HepG2 (cell line): ENCODE measurements at regions not wholly inside any gene's neighbourhood (a gene's known extent, or its start where the extent isn't known, plus 50 kb on each side); places are given as distances from the start of the nearest gene placed in this dataset.

Experiments used
- ATAC-seq: fragments of 200-7000 bp; cut with Tn5 transposase; 3 replicates; pipeline ENCODE4 v1.9.1; 2020; ENCODE audit warnings: mild to moderate bottlenecking, moderate library complexity
- BruUV-seq: library from RNA; stranded (reverse); fragments of 400-500 nt; replicated peaks from 2 replicates; lab custom pipeline; 2021; lab: Mats Ljungman, UMichigan
- CTCF ChIA-PET: fragments of 300-600 bp; formaldehyde crosslinking; extraction: SDS; loops from one replicate; lab custom pipeline; 2021; ENCODE audit warnings: low total read pairs, inconsistent platforms, low intra/inter-chr PET ratio; lab: Yijun Ruan, JAX
- POLR2A ChIA-PET: fragments of 350-600 bp; sonication (Branson Sonifier 250); formaldehyde crosslinking; loops from one replicate; lab custom pipeline; 2020; ENCODE audit warnings: antibody characterized with exemption, inconsistent platforms; lab: Yijun Ruan, JAX
- DNase-seq: peaks from one replicate; pipeline ENCODE4 v3.0.0-alpha.2; 2015; ENCODE audit warnings: low spot score
- FAIRE-seq: peaks from 3 replicates; lab custom pipeline; 2011; peaks lifted over from hg19 to GRCh38; lab: Jason Lieb, UNC
- H2AFZ ChIP-seq: one replicate; pipeline ENCODE4 v1.6.1; 2011; ENCODE audit warnings: low read length, inconsistent platforms
- H3K27ac ChIP-seq: fragments of 300-600 bp; 3 replicates; pipeline ENCODE4 v1.8.0; 2011; ENCODE audit warnings: mixed run types, mild to moderate bottlenecking, mixed read lengths, low read length, inconsistent platforms; ENCODE audit not compliant: insufficient read depth; ENCODE audit errors: extremely low read length
- H3K27me3 ChIP-seq, 2 experiments: fragments of 200-600 bp in 1 of 2; 2 replicates in 1 of 2; 3 replicates in 1 of 2; pipeline versions ENCODE4 v1.6.0 to v1.8.0; 2011; ENCODE audit warnings: low read length in 2 of 2, mild to moderate bottlenecking in 2 of 2, moderate library complexity in 2 of 2, inconsistent platforms in 1 of 2; ENCODE audit not compliant: insufficient read depth in 2 of 2, control insufficient read depth in 1 of 2
- H3K36me3 ChIP-seq, 2 experiments: fragments of 200-600 bp in 1 of 2; replicated peaks in 1 of 2; 2 replicates in 1 of 2; 3 replicates in 1 of 2; pipeline versions ENCODE4 v1.5.1 to v1.8.0; 2011; ENCODE audit warnings: low read length in 2 of 2, inconsistent platforms in 1 of 2; ENCODE audit not compliant: insufficient read depth in 2 of 2, control insufficient read depth in 1 of 2
- H3K4me1 ChIP-seq: 2 replicates; pipeline ENCODE4 v1.5.1; 2012; ENCODE audit warnings: low read length, inconsistent platforms; ENCODE audit not compliant: insufficient read depth
- H3K4me2 ChIP-seq: 2 replicates; pipeline ENCODE4 v1.6.0; 2011; ENCODE audit warnings: low read depth, low read length, inconsistent platforms
- H3K4me3 ChIP-seq, 3 experiments: fragments of 200-600 bp in 1 of 3; sonication (generic), shearing (Covaris generic) in 1 of 3; replicated peaks in 1 of 3; 2 replicates each; pipeline ENCODE4 v1.5.1; 2011 to 2016; ENCODE audit warnings: low read length in 3 of 3, inconsistent platforms in 2 of 3, low read depth in 2 of 3, mild to moderate bottlenecking in 2 of 3, control low read depth in 1 of 3, mixed read lengths in 1 of 3; ENCODE audit not compliant: insufficient read depth in 1 of 3
- H3K79me2 ChIP-seq: one replicate; pipeline ENCODE4 v1.6.1; 2011; ENCODE audit warnings: low read length, inconsistent platforms; ENCODE audit not compliant: insufficient read depth
- H3K9ac ChIP-seq: 2 replicates; pipeline ENCODE4 v1.6.0; 2011; ENCODE audit warnings: mild to moderate bottlenecking, low read depth, low read length, inconsistent platforms; ENCODE audit not compliant: insufficient read depth
- H3K9me3 ChIP-seq: 2 replicates; pipeline ENCODE4 v1.5.1; 2012; ENCODE audit warnings: mild to moderate bottlenecking, low read length
- H4K20me1 ChIP-seq: 2 replicates; pipeline ENCODE4 v1.6.0; 2011; ENCODE audit warnings: inconsistent platforms, mild to moderate bottlenecking, low read length, moderate library complexity; ENCODE audit not compliant: insufficient read depth
- KDM1A ChIP-seq: IDR thresholded peaks from 2 replicates; pipeline ENCODE4 v1.6.1; 2016; ENCODE audit warnings: missing compliant biosample characterization
- PITX1 ChIP-seq: sonication (generic); formaldehyde crosslinking; IDR thresholded peaks from 2 replicates; pipeline ENCODE4 v1.5.1; 2020; ENCODE audit warnings: mild to moderate bottlenecking, missing genetic modification reagents
- THAP11 ChIP-seq: IDR thresholded peaks from 2 replicates; pipeline ENCODE4 v1.6.1; 2016; ENCODE audit warnings: missing biosample characterization, missing genetic modification reagents
- WGBS: methylation state at CpG from one replicate; pipeline ENCODE4 v1.1.6; 2017; ENCODE audit warnings: low lambda C conversion rate; 5-methylcytosine and 5-hydroxymethylcytosine counted together
- in situ Hi-C: cut with HindIII; loops from 2 replicates; pipeline ENCODE4 v1.10.0; 2017; ENCODE audit warnings: low pct_unique_long_range_greater_than_20kb; ENCODE audit not compliant: extremely low pct_ligation_motif_present
- intact Hi-C: fragments of 100-400 bp; cut with micrococcal nuclease; formaldehyde crosslinking; loops from one replicate; pipeline ENCODE4 v1.10.0; 2022; ENCODE audit not compliant: unreplicated experiment
- TF ChIP-seq, protein P1 (sequence below): sonication (generic); formaldehyde crosslinking; IDR thresholded peaks from 2 replicates; pipeline ENCODE4 v1.5.0; 2020; ENCODE audit warnings: missing genetic modification reagents
- TF ChIP-seq, protein P2 (sequence below): sonication (generic); formaldehyde crosslinking; IDR thresholded peaks from 2 replicates; pipeline ENCODE4 v1.5.0; 2020; ENCODE audit warnings: mild to moderate bottlenecking, missing genetic modification reagents
- TF ChIP-seq, protein P3 (sequence below): sonication (generic); formaldehyde crosslinking; IDR thresholded peaks from one replicate; pipeline ENCODE4 v1.5.1; 2020; ENCODE audit warnings: mild to moderate bottlenecking, missing genetic modification reagents; ENCODE audit errors: not compliant biosample characterization
- TF ChIP-seq, protein P4 (sequence below): sonication (generic); formaldehyde crosslinking; IDR thresholded peaks from 2 replicates; pipeline ENCODE4 v1.8.1; 2023; ENCODE audit warnings: mild to moderate bottlenecking, inconsistent platforms, moderate library complexity, missing genetic modification reagents, borderline replicate concordance
- TF ChIP-seq, protein P5 (sequence below): sonication (generic); formaldehyde crosslinking; IDR thresholded peaks from 2 replicates; pipeline ENCODE4 v1.4.0; 2020; ENCODE audit warnings: low read depth, missing genetic modification reagents

DNA sequence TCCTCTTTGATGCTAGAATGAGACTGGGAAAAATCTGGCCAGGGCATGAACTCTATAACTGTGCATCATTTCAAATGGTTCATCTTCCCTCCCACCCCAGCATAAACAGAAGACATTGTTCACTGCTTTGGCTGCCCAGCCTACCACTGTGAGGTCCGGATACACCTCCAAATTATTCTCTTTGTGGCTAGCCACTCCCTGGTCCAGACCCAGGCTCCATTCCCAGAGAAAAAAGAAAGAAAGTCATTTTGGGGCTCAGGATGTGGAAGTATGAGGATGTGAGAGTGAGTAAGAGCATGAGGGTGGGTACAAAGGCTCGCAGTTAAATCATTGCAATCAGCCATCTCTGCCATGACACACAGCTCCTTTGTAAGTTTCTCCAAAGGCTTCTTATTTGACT, 559.2 kb downstream of the PSAT1 start:
- Histone ChIP-seq H3K4me1 (no peaks in the 10 kb centered on the region), H3K9ac (no peak overlapping the region), H4K20me1 (no peaks in the 10 kb centered on the region), H2AFZ (no peak overlapping the region), H3K36me3 (no peaks in the 10 kb centered on the region), H3K27me3 (peaks cover 0 to 6% of the 10 kb centered on the region in 2 experiments; a peak in 1 of 5 replicates), H3K27ac (no peak overlapping the region), H3K4me3 (no peak overlapping the region), H3K9me3 (no peaks in the 10 kb centered on the region), H3K79me2 (no peaks in the 10 kb centered on the region), H3K4me2 (no peak overlapping the region)
- in situ Hi-C loops: no loop called here
- intact Hi-C loops: no loop called here
- no TSS peak for BruUV-seq
- WGBS: 3% methylated on average over 2 of the region's 2 CpGs
- FAIRE-seq: no peak
- ChIA-PET POLR2A (no interaction called here), CTCF (no interaction called here)
- DNase-seq: no peak
- ATAC-seq: no peak
- TF ChIP-seq KDM1A (CRISPR knock-in tag) (no peak), THAP11 (CRISPR knock-in tag) (no peak), PITX1 (no peak)
- TF ChIP-seq, protein P1, sequence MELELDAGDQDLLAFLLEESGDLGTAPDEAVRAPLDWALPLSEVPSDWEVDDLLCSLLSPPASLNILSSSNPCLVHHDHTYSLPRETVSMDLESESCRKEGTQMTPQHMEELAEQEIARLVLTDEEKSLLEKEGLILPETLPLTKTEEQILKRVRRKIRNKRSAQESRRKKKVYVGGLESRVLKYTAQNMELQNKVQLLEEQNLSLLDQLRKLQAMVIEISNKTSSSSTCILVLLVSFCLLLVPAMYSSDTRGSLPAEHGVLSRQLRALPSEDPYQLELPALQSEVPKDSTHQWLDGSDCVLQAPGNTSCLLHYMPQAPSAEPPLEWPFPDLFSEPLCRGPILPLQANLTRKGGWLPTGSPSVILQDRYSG (CRISPR knock-in tag): no peak
- TF ChIP-seq, protein P2, sequence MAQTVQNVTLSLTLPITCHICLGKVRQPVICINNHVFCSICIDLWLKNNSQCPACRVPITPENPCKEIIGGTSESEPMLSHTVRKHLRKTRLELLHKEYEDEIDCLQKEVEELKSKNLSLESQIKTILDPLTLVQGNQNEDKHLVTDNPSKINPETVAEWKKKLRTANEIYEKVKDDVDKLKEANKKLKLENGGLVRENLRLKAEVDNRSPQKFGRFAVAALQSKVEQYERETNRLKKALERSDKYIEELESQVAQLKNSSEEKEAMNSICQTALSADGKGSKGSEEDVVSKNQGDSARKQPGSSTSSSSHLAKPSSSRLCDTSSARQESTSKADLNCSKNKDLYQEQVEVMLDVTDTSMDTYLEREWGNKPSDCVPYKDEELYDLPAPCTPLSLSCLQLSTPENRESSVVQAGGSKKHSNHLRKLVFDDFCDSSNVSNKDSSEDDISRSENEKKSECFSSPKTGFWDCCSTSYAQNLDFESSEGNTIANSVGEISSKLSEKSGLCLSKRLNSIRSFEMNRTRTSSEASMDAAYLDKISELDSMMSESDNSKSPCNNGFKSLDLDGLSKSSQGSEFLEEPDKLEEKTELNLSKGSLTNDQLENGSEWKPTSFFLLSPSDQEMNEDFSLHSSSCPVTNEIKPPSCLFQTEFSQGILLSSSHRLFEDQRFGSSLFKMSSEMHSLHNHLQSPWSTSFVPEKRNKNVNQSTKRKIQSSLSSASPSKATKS: no peak
- TF ChIP-seq, protein P3, sequence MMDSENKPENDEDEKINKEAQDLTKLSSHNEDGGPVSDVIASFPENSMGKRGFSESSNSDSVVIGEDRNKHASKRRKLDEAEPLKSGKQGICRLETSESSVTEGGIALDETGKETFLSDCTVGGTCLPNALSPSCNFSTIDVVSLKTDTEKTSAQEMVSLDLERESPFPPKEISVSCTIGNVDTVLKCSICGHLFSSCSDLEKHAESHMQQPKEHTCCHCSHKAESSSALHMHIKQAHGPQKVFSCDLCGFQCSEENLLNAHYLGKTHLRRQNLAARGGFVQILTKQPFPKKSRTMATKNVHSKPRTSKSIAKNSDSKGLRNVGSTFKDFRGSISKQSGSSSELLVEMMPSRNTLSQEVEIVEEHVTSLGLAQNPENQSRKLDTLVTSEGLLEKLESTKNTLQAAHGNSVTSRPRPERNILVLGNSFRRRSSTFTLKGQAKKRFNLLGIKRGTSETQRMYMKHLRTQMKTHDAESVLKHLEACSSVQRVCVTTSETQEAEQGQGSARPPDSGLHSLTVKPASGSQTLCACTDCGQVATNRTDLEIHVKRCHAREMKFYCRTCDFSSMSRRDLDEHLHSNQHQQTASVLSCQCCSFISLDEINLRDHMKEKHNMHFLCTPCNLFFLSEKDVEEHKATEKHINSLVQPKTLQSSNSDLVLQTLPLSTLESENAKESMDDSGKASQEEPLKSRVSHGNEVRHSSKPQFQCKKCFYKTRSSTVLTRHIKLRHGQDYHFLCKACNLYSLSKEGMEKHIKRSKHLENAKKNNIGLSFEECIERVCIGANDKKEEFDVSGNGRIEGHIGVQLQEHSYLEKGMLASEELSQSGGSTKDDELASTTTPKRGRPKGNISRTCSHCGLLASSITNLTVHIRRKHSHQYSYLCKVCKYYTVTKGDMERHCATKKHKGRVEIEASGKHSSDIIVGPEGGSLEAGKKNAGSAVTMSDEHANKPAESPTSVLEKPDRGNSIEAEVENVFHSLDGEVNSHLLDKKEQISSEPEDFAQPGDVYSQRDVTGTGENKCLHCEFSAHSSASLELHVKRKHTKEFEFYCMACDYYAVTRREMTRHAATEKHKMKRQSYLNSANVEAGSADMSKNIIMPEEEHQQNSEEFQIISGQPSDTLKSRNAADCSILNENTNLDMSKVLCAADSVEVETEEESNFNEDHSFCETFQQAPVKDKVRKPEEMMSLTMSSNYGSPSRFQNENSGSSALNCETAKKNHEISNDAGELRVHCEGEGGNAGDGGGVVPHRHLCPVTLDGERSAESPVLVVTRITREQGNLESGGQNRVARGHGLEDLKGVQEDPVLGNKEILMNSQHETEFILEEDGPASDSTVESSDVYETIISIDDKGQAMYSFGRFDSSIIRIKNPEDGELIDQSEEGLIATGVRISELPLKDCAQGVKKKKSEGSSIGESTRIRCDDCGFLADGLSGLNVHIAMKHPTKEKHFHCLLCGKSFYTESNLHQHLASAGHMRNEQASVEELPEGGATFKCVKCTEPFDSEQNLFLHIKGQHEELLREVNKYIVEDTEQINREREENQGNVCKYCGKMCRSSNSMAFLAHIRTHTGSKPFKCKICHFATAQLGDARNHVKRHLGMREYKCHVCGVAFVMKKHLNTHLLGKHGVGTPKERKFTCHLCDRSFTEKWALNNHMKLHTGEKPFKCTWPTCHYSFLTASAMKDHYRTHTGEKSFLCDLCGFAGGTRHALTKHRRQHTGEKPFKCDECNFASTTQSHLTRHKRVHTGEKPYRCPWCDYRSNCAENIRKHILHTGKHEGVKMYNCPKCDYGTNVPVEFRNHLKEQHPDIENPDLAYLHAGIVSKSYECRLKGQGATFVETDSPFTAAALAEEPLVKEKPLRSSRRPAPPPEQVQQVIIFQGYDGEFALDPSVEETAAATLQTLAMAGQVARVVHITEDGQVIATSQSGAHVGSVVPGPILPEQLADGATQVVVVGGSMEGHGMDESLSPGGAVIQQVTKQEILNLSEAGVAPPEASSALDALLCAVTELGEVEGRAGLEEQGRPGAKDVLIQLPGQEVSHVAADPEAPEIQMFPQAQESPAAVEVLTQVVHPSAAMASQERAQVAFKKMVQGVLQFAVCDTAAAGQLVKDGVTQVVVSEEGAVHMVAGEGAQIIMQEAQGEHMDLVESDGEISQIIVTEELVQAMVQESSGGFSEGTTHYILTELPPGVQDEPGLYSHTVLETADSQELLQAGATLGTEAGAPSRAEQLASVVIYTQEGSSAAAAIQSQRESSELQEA: no peak
- TF ChIP-seq, protein P4, sequence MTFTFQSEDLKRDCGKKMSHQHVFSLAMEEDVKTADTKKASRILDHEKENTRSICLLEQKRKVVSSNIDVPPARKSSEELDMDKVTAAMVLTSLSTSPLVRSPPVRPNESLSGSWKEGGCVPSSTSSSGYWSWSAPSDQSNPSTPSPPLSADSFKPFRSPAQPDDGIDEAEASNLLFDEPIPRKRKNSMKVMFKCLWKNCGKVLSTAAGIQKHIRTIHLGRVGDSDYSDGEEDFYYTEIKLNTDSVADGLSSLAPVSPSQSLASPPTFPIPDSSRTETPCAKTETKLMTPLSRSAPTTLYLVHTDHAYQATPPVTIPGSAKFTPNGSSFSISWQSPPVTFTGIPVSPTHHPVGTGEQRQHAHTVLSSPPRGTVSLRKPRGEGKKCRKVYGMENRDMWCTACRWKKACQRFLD (CRISPR knock-in tag): no peak
- TF ChIP-seq, protein P5, sequence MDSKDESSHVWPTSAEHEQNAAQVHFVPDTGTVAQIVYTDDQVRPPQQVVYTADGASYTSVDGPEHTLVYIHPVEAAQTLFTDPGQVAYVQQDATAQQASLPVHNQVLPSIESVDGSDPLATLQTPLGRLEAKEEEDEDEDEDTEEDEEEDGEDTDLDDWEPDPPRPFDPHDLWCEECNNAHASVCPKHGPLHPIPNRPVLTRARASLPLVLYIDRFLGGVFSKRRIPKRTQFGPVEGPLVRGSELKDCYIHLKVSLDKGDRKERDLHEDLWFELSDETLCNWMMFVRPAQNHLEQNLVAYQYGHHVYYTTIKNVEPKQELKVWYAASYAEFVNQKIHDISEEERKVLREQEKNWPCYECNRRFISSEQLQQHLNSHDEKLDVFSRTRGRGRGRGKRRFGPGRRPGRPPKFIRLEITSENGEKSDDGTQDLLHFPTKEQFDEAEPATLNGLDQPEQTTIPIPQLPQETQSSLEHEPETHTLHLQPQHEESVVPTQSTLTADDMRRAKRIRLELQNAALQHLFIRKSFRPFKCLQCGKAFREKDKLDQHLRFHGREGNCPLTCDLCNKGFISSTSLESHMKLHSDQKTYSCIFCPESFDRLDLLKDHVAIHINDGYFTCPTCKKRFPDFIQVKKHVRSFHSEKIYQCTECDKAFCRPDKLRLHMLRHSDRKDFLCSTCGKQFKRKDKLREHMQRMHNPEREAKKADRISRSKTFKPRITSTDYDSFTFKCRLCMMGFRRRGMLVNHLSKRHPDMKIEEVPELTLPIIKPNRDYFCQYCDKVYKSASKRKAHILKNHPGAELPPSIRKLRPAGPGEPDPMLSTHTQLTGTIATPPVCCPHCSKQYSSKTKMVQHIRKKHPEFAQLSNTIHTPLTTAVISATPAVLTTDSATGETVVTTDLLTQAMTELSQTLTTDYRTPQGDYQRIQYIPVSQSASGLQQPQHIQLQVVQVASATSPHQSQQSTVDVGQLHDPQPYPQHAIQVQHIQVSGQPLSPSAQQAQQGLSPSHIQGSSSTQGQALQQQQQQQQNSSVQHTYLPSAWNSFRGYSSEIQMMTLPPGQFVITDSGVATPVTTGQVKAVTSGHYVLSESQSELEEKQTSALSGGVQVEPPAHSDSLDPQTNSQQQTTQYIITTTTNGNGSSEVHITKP (CRISPR knock-in tag): no peak
